ENCODE measurements at regions not wholly inside any gene's neighbourhood (a gene's known extent, or its start where the extent isn't known, plus 50 kb on each side); places are given as distances from the start of the nearest gene placed in this dataset.

DNA sequence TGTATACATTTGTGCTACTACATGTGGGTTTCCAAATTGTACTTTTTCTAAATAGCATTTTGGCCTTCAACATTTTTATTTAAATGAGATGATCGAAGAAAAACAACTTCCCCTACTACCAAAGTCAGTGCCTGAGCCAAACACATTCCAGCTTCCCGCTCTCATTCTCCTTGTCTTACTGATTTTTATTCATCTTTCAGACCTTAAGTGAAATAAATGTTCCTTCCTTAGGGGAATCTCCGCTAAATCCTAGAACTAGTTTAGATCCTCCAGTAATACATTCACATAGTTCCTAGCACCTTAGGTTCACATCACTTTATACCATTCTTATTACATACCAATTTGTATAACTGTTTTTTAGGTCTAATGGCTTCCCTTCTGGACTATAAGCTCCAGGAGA lies 122.3 kb upstream of the COL3A1 start:
- no peak for DNase-seq

DNA sequence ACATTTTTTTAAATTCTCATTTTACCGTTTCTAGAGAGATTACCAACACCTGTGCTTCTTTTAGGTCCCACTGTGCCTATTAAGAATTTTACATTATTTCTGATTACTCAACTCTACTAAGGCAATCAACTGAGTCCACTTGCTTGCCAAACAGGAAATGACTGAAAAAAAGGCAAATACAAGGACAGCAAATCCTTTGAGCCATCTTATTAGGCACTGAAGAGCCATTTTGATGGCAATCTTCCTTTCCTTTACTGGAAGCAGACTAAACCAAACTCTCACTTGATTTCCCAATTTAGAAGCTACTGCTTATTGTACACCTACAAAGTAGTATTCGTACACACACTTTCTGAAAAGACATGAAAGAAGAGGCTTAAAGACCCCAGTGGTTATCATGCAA lies 121.4 kb upstream of the COL3A1 start:
- no peak for DNase-seq

DNA sequence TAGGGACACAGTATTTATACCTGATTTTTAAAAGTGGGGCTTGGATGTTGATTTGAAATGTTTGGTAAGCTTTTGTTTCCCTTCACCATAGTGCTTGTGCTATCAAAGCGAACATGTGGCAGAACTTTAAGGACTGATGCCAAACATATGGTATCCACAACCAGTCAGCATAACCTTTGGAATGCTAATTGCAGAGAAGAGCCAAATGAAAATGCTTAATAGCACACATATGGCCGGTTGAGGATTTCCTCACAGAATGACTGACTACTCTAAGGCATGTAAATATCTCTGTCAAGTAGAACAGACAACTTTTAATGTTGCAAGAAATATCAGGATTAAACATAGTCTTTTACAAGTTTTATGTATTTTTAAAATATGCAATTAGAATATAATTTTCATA lies 120.9 kb upstream of the COL3A1 start:
- peak; percentile 98 for DNase-seq

DNA sequence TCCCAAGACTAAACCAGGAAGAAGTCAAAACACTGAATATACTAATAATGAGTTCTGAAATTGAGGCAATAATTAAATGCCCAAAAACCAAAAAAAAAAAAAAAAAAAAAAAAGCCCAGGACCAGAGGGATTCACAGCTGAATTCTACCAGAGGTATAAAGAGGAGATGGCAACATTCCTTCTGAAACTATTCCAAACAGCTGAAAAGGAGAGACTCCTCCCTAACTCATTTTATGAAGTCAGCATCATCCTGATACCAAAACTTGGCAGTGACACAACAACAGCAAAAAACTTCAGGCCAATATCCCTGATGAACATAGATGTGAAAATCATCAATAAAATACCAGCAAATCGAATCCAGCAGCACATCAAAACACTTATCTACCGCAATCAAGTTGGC lies 108.5 kb upstream of the COL3A1 start:
- no peak for DNase-seq

GRCh38 chr2:188869550-188869949 lies 104.6 kb upstream of the COL3A1 start:
- DNase-seq = no peak

DNA sequence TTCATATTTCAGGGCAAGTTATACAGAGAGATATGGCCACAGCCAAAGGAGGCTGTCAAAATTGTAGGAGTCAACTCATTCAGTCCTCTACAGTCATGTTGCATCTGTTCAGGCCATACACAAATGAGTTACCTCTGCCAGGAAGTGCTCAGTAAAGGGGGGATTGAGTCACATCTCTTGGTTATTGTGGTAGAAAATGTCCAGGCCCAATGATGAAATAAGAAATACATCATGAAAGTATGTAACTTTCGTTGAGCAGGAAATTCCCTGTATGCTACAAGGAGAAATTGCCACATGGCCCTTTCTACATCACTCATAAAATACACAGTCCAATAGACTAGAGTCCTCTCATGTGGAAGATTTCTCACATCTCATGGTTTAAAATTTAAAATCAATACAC lies 103.9 kb upstream of the COL3A1 start:
- DNase-seq = no peak

GRCh38 chr2:188875104-188875503 lies 99.1 kb upstream of the COL3A1 start:
- DNase-seq = no peak

DNA sequence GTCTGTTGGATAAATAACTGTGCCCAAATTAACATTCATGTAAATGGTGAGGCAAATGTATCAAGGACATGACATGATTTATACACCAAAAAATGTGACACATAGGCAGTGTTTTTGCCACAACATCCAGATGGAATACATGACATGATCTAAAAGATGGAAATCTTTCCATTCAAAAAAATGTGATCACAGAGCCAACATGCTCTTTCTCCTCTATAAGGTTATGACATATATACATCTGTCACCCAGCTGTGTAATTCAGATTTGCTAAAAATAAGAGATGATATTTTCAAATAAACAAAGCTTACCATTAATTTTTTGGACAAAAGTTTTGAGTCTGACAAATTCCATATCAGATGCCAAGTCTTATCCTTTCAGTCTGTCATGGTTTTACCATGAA lies 95.5 kb upstream of the COL3A1 start:
- DNase-seq = peak; percentile 98

DNA sequence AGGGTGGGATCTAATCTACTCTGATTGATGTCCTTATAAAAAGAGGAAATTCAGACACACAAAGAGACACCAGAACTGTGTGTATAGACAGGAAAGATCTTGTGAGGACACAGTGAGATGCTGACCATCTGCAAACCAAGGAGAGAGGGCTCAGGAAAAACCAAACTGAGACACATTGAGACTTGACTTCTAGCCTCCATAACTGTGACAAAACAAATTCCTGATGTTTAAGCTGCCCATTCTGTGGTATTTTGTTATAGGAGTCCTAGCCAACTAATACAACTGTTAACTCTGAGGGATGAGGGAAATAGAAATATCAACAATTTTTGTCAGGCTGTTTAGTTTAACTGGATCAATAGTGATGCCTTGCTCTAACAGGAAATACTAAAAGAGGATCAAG lies 93.4 kb upstream of the COL3A1 start:
- no peak for DNase-seq

GRCh38 chr2:188881434-188881833 lies 92.7 kb upstream of the COL3A1 start:
- DNase-seq = no peak

GRCh38 chr2:188884046-188884445 lies 90.1 kb upstream of the COL3A1 start:
- no peak for DNase-seq

GRCh38 chr2:188884517-188884916 lies 89.7 kb upstream of the COL3A1 start:
- DNase-seq = no peak

DNA sequence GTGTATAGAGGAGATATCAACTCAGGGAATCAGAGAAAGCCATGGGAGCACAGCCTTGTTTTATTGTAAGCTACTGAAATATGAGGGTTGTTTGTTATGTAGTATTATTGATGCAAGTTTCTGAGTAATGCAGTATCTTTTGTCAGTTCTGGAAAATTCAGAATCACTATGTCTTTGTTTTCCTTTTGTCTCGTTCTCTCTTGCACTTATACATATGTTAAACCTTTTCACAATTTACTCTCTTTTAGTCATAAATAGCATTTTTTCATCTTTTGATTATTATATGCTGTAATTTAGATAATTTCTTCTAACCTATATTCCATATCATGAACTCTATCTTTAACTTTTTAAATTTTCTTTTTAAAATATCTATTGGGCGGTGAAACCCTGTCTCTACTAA lies 85.0 kb upstream of the COL3A1 start:
- no peak for DNase-seq

GRCh38 chr2:188890755-188891154 lies 83.4 kb upstream of the COL3A1 start:
- DNase-seq = no peak

DNA sequence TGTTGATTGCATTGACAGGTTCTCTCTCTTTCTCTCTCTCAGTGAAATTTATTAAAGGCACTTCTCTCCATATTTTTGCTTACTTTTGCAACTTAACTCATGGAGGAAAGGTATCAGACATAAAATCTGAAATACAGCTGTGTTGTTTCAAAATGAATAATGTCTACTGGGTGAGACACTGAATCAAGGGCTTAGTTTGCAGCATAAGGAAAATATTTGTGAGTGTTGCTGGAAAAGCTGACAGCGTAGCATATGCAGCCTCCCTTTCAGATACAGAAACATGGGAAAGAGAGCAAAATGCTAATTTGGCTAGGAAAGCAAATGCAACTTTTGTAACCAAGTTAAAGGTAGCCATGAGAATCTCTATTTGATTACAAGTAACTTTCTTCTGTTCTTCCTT lies 81.5 kb upstream of the COL3A1 start:
- DNase-seq = peak; percentile 95

DNA sequence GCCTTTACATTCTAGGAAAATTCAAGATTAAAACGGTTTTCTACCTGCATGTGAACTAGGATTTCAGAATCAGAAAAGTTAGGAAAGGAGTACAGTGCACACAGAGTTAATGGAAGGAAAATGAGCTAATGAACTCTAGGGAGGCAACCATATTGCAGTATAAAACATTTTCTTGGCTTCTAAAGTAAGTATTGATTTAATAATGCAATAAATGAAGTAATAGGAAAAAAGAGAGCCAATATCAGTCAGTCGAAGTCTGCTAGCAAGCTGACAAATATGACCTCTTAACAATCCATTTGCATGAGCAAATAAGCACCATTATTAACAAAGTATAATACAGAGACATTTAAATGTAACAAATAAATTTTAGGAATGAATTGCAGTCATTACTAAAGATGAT lies 80.2 kb upstream of the COL3A1 start:
- DNase-seq = peak; percentile 92

- DNase-seq = no peak
Measured at GRCh38 chr2:188894979-188895378, 79.2 kb upstream of the COL3A1 start.

GRCh38 chr2:188897096-188897495 lies 77.1 kb upstream of the COL3A1 start:
- peak; percentile 82 for DNase-seq

GRCh38 chr2:188898261-188898660 lies 75.9 kb upstream of the COL3A1 start:
- DNase-seq = no peak

DNA sequence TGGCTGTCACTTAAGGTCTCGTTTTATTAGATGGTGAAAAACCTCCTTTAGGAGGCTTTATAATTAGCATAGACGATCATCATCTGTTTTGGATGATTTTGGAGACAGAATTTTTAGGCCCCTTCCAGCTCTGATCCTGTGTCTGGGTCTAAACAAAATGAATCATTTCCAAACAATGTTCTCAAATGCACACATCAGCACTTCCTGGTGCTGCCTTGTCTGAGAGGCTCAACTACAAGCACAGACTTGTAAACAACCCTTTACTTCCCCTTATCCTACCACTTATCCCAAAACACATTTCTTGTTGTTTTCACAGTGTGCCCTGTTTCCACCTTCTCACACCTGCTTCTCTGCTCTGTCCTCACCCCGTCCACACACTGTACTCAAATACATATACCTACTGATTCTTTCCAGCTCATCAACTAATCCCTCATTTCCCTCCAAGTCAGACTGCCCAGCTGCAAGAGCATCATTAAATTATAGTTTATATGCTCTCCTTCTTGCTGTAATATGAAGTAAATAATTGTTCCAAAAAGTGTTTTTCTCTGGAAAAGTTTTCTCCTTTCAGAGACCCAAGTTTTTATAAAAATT lies 71.2 kb upstream of the COL3A1 start:
- peak; percentile 89 for DNase-seq

DNA sequence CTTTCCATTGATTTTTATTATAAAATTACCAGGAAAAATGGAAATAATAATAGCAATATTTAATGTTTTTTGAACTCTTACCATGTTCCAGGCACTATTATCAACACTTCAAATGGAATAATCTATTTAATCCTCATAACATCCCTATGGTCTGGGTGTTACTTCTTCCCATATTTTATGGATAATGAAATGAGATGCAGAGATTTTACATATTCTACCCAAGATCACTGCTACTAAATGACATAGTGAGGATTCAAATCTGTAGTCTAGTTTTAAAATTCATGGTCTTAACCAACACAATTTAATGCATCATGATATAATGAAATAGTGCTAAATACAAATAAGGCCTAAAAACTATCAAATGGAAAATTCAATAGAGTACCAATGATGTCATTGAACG lies 70.4 kb upstream of the COL3A1 start:
- DNase-seq = no peak

GRCh38 chr2:188909036-188909435 lies 65.1 kb upstream of the COL3A1 start:
- DNase-seq = no peak

DNA sequence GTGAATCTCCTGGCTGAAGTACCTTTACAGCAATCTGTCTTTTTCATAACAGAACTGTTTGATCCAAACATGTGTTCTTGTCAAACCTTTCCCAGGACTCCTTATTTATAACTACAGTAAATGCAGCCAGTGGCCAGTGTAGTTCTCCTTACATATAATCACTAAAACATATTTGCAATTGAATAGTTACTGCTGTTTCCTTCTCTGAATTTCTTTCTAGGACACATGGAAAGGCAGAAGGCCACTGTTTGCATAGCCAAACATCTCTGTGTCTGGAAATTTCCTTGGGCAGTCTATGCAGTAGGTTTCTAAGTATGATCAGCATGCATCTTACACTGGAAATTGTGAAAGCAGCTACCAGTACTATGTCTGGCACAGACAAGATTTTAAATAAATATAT lies 57.4 kb upstream of the COL3A1 start:
- no peak for DNase-seq

GRCh38 chr2:188917632-188918031 lies 56.5 kb upstream of the COL3A1 start:
- no peak for DNase-seq

- no peak for DNase-seq
Measured at GRCh38 chr2:188919824-188920223, 54.3 kb upstream of the COL3A1 start.
